Neural progenitor cell (in vitro differentiated cells): ENCODE measurements at regions not wholly inside any gene's neighbourhood (a gene's known extent, or its start where the extent isn't known, plus 50 kb on each side); places are given as distances from the start of the nearest gene placed in this dataset.

Experiments used
- CTCF ChIP-seq: fragments of 200-600 bp; sonication (generic); IDR thresholded peaks from 2 replicates; pipeline ENCODE4 v1.5.1; 2017; ENCODE audit warnings: antibody characterized with exemption, mild to moderate bottlenecking
- EZH2 ChIP-seq: fragments of 200-600 bp; sonication (generic); IDR thresholded peaks from 2 replicates; pipeline ENCODE4 v1.6.1; 2017; ENCODE audit warnings: antibody characterized with exemption, mild to moderate bottlenecking, moderate library complexity

- TF ChIP-seq CTCF (peak; percentile 57), EZH2 (no peak)
These were observed 138.8 kb upstream of the HMGA2 start for GRCh38 chr12:65685514-65685913.
